ENCODE measurements at regions not wholly inside any gene's neighbourhood (a gene's known extent, or its start where the extent isn't known, plus 50 kb on each side); places are given as distances from the start of the nearest gene placed in this dataset.

GRCh38 chr5:1701884-1702283 is 97.8 kb downstream of the MRPL36 start:
- ChIA-PET CTCF (interaction anchor here (1.0 kb wide), 1 partner anchor 57 kb away, joined by 3 read pairs; no protein-coding TSS in a partner anchor), POLR2A (no interaction called here)
- no peak for TF ChIP-seq CTCF (IDR thresholded peaks at IDR 0.05; ENCODE audit: control extremely low read depth, extremely low read depth, low read depth, missing control alignments)

GRCh38 chr5:1701216-1701864 is 98.3 kb downstream of the MRPL36 start:
- ChIA-PET POLR2A (no interaction called here), CTCF (interaction anchor here (1.0 kb wide), 1 partner anchor 56 kb away, joined by 3 read pairs; no protein-coding TSS in a partner anchor)
- no peak for TF ChIP-seq CTCF (IDR thresholded peaks at IDR 0.05; ENCODE audit: control extremely low read depth, extremely low read depth, low read depth, missing control alignments)
- DNase-seq (ENCODE audit: extremely low spot score): peak; percentile 6

More at GRCh38 chr5:1701884-1702283, 97.8 kb downstream of the MRPL36 start:
- DNase-seq (ENCODE audit: extremely low spot score): peak; percentile 7

- ChIA-PET CTCF (no interaction called here), POLR2A (no interaction called here)
- no peak for TF ChIP-seq CTCF (IDR thresholded peaks at IDR 0.05; ENCODE audit: control extremely low read depth, extremely low read depth, low read depth, missing control alignments)
- peak; percentile 4 for DNase-seq (ENCODE audit: extremely low spot score)
Measured at GRCh38 chr5:1699394-1699793, 100.2 kb downstream of the MRPL36 start.

- TF ChIP-seq CTCF (IDR thresholded peaks at IDR 0.05; ENCODE audit: control extremely low read depth, extremely low read depth, low read depth, missing control alignments): no peak
- DNase-seq (ENCODE audit: extremely low spot score): peak; percentile 15
- ChIA-PET POLR2A (no interaction called here), CTCF (no interaction called here)
Measured at GRCh38 chr5:1698589-1699316, 100.9 kb downstream of the MRPL36 start.

- no peak for DNase-seq (ENCODE audit: extremely low spot score)
- CTCF ChIA-PET: no interaction called here
- TF ChIP-seq CTCF (IDR thresholded peaks at IDR 0.05; ENCODE audit: control extremely low read depth, extremely low read depth, low read depth, missing control alignments): no peak
- POLR2A ChIA-PET: no interaction called here
Measured at GRCh38 chr5:1692381-1692780, 107.3 kb downstream of the MRPL36 start.

- CTCF ChIA-PET: interaction anchor here (1.0 to 1.3 kb wide), 2 partner anchors 16 to 33 kb away, joined by 3 read pairs; no protein-coding TSS in a partner anchor
- POLR2A ChIA-PET: no interaction called here
- TF ChIP-seq CTCF (IDR thresholded peaks at IDR 0.05; ENCODE audit: control extremely low read depth, extremely low read depth, low read depth, missing control alignments): no peak
- DNase-seq (ENCODE audit: extremely low spot score): no peak
Measured at GRCh38 chr5:1687301-1687970, 112.2 kb downstream of the MRPL36 start.

All from GM10248 (cell line).